ENCODE measurements at regions not wholly inside any gene's neighbourhood (a gene's known extent, or its start where the extent isn't known, plus 50 kb on each side); places are given as distances from the start of the nearest gene placed in this dataset.

DNA sequence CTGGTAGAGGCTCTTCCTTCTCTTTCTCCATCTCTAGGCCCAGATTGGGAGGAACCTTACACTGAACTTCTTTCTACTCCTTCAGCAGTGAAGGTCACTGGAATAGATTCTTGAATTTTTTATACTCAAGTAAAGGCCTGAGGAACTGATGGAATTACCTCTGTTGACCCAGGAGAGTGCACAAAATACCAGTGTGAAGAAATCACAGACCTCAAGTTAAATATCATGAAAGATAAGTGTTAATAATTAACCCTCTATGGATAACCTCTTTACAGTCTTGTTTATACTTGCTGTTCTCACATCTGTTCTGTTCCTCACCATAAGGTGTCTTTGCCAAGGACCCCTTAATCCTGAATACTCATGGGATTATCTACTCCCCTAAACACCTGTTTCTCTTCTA is 244.4 kb upstream of the STAC start (continued):
- TF ChIP-seq, protein P1, sequence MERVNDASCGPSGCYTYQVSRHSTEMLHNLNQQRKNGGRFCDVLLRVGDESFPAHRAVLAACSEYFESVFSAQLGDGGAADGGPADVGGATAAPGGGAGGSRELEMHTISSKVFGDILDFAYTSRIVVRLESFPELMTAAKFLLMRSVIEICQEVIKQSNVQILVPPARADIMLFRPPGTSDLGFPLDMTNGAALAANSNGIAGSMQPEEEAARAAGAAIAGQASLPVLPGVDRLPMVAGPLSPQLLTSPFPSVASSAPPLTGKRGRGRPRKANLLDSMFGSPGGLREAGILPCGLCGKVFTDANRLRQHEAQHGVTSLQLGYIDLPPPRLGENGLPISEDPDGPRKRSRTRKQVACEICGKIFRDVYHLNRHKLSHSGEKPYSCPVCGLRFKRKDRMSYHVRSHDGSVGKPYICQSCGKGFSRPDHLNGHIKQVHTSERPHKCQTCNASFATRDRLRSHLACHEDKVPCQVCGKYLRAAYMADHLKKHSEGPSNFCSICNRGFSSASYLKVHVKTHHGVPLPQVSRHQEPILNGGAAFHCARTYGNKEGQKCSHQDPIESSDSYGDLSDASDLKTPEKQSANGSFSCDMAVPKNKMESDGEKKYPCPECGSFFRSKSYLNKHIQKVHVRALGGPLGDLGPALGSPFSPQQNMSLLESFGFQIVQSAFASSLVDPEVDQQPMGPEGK (CRISPR knock-in tag; IDR thresholded peaks at IDR 0.05; ENCODE audit: borderline replicate concordance), result no peak
- TF ChIP-seq ESRRG (CRISPR knock-in tag; IDR thresholded peaks at IDR 0.05), result no peak
- no peak for TF ChIP-seq ZFP30 (CRISPR knock-in tag; IDR thresholded peaks at IDR 0.05)
- no peak for TF ChIP-seq CSDC2 (CRISPR knock-in tag; IDR thresholded peaks at IDR 0.05)
- no peak for TF ChIP-seq ZFP3 (CRISPR knock-in tag; IDR thresholded peaks at IDR 0.05)
- TF ChIP-seq PPARA (CRISPR knock-in tag; IDR thresholded peaks at IDR 0.05; ENCODE audit: borderline replicate concordance), result no peak
- TF ChIP-seq TCF4 (CRISPR knock-in tag; IDR thresholded peaks at IDR 0.05; ENCODE audit: borderline replicate concordance), result no peak
- no peak for TF ChIP-seq RARB (CRISPR knock-in tag; IDR thresholded peaks at IDR 0.05)
- TF ChIP-seq OSR1 (CRISPR knock-in tag; IDR thresholded peaks at IDR 0.05), result no peak
- TF ChIP-seq TOX (CRISPR knock-in tag; IDR thresholded peaks at IDR 0.05; ENCODE audit: borderline replicate concordance), result no peak

DNA sequence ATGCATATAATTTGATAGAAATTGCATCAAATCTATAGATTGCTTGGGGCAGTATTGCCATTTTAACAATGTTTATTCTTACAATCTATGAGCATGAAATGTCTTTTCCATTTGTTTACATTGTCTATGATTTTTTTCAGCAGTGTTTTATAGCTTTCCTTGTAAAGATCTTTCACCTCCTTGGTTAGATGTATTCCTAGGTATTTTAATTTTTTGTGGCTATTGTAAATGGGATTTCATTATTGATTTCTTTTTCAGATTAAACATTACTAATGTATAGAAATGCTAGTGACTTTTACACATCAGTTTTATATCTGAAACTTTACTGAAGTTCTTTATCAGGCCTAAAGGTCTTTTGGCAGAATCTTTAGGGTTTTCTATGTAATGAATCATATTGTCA is 237.6 kb upstream of the STAC start:
- no peak for TF ChIP-seq RARB (CRISPR knock-in tag; IDR thresholded peaks at IDR 0.05)
- TF ChIP-seq, protein P2, sequence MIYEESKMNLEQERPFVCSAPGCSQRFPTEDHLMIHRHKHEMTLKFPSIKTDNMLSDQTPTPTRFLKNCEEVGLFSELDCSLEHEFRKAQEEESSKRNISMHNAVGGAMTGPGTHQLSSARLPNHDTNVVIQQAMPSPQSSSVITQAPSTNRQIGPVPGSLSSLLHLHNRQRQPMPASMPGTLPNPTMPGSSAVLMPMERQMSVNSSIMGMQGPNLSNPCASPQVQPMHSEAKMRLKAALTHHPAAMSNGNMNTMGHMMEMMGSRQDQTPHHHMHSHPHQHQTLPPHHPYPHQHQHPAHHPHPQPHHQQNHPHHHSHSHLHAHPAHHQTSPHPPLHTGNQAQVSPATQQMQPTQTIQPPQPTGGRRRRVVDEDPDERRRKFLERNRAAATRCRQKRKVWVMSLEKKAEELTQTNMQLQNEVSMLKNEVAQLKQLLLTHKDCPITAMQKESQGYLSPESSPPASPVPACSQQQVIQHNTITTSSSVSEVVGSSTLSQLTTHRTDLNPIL (CRISPR knock-in tag; IDR thresholded peaks at IDR 0.05; ENCODE audit: low read depth), result no peak
- TF ChIP-seq TOX (CRISPR knock-in tag; IDR thresholded peaks at IDR 0.05; ENCODE audit: borderline replicate concordance), result no peak
- TF ChIP-seq, protein P3, sequence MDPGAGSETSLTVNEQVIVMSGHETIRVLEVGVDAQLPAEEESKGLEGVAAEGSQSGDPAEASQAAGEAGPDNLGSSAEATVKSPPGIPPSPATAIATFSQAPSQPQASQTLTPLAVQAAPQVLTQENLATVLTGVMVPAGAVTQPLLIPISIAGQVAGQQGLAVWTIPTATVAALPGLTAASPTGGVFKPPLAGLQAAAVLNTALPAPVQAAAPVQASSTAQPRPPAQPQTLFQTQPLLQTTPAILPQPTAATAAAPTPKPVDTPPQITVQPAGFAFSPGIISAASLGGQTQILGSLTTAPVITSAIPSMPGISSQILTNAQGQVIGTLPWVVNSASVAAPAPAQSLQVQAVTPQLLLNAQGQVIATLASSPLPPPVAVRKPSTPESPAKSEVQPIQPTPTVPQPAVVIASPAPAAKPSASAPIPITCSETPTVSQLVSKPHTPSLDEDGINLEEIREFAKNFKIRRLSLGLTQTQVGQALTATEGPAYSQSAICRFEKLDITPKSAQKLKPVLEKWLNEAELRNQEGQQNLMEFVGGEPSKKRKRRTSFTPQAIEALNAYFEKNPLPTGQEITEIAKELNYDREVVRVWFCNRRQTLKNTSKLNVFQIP (CRISPR knock-in tag; IDR thresholded peaks at IDR 0.05; ENCODE audit: borderline replicate concordance, low read depth), result no peak
- TF ChIP-seq, protein P1 (CRISPR knock-in tag; IDR thresholded peaks at IDR 0.05; ENCODE audit: borderline replicate concordance), result no peak
- TF ChIP-seq TCF4 (CRISPR knock-in tag; IDR thresholded peaks at IDR 0.05; ENCODE audit: borderline replicate concordance), result no peak
- no peak for TF ChIP-seq ZNF8 (CRISPR knock-in tag; IDR thresholded peaks at IDR 0.05)
- no peak for TF ChIP-seq ZFP30 (CRISPR knock-in tag; IDR thresholded peaks at IDR 0.05)
- TF ChIP-seq, protein P4, sequence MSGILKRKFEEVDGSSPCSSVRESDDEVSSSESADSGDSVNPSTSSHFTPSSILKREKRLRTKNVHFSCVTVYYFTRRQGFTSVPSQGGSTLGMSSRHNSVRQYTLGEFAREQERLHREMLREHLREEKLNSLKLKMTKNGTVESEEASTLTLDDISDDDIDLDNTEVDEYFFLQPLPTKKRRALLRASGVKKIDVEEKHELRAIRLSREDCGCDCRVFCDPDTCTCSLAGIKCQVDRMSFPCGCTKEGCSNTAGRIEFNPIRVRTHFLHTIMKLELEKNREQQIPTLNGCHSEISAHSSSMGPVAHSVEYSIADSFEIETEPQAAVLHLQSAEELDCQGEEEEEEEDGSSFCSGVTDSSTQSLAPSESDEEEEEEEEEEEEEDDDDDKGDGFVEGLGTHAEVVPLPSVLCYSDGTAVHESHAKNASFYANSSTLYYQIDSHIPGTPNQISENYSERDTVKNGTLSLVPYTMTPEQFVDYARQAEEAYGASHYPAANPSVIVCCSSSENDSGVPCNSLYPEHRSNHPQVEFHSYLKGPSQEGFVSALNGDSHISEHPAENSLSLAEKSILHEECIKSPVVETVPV (CRISPR knock-in tag; IDR thresholded peaks at IDR 0.05), result no peak
- TF ChIP-seq GLIS3 (CRISPR knock-in tag; IDR thresholded peaks at IDR 0.05), result no peak
- TF ChIP-seq BACH2 (CRISPR knock-in tag; IDR thresholded peaks at IDR 0.05; ENCODE audit: borderline replicate concordance), result no peak
- no peak for TF ChIP-seq ZC3H10 (CRISPR knock-in tag; IDR thresholded peaks at IDR 0.05)
- TF ChIP-seq, protein P5, sequence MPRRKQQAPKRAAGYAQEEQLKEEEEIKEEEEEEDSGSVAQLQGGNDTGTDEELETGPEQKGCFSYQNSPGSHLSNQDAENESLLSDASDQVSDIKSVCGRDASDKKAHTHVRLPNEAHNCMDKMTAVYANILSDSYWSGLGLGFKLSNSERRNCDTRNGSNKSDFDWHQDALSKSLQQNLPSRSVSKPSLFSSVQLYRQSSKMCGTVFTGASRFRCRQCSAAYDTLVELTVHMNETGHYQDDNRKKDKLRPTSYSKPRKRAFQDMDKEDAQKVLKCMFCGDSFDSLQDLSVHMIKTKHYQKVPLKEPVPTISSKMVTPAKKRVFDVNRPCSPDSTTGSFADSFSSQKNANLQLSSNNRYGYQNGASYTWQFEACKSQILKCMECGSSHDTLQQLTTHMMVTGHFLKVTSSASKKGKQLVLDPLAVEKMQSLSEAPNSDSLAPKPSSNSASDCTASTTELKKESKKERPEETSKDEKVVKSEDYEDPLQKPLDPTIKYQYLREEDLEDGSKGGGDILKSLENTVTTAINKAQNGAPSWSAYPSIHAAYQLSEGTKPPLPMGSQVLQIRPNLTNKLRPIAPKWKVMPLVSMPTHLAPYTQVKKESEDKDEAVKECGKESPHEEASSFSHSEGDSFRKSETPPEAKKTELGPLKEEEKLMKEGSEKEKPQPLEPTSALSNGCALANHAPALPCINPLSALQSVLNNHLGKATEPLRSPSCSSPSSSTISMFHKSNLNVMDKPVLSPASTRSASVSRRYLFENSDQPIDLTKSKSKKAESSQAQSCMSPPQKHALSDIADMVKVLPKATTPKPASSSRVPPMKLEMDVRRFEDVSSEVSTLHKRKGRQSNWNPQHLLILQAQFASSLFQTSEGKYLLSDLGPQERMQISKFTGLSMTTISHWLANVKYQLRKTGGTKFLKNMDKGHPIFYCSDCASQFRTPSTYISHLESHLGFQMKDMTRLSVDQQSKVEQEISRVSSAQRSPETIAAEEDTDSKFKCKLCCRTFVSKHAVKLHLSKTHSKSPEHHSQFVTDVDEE (CRISPR knock-in tag; IDR thresholded peaks at IDR 0.05), result no peak
- TF ChIP-seq ZFP3 (CRISPR knock-in tag; IDR thresholded peaks at IDR 0.05), result no peak
- no peak for TF ChIP-seq OSR1 (CRISPR knock-in tag; IDR thresholded peaks at IDR 0.05)
- no peak for TF ChIP-seq ZNF565 (CRISPR knock-in tag; conservative IDR thresholded peaks at IDR 0.05; ENCODE audit: low read depth)
- no peak for TF ChIP-seq SNAI2 (CRISPR knock-in tag; IDR thresholded peaks at IDR 0.05)
- TF ChIP-seq ESRRG (CRISPR knock-in tag; IDR thresholded peaks at IDR 0.05), result no peak
- TF ChIP-seq ZNF70 (CRISPR knock-in tag; IDR thresholded peaks at IDR 0.05), result no peak

More for the DNA sequence above, 237.6 kb upstream of the STAC start:
- no peak for ATAC-seq
